ENCODE measurements at regions not wholly inside any gene's neighbourhood (a gene's known extent, or its start where the extent isn't known, plus 50 kb on each side); places are given as distances from the start of the nearest gene placed in this dataset.

DNA sequence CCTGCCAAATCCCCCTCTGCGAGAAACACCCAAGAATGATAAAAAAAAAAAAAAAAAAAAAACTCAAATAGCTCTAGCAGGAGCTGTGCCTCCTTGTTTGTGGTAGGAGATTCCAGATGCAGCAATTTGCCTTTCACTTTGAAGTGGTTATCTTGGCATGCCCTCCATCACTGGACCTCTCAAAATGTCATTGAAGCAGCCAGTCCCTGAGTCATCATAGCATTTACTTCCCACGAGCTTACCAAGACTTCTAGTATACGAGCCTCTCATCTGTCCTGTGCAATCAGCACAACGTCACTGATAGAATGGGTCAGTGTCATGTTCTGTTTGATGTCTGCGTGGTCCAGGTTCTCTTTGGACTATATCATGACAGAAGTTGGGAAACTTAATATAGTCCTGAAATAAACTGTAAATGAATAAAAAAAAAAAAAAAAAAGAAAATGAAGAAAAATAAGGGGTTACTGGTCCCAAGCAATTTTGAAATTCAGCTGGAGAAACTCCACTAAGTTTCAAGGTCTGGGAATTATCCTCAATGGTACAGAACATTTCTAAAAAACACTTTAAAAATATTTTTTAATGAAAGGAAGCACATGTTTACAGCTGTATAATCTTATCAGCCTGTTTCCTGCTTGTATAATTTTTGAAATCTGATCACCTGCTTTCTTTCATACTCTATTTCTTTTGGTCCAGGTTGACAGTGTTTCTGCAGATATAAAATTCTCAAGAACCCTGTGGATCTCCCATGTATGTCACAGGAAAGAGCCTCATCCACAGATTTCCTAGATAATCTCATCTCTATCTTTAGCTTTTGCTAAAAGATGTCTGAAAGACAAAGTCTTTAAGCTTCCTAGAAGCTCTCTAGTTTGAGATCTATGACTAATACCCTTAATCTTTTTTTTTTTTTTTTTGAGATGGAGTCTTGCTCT, 74.1 kb upstream of the EHBP1 start:
- TF ChIP-seq, protein P1, sequence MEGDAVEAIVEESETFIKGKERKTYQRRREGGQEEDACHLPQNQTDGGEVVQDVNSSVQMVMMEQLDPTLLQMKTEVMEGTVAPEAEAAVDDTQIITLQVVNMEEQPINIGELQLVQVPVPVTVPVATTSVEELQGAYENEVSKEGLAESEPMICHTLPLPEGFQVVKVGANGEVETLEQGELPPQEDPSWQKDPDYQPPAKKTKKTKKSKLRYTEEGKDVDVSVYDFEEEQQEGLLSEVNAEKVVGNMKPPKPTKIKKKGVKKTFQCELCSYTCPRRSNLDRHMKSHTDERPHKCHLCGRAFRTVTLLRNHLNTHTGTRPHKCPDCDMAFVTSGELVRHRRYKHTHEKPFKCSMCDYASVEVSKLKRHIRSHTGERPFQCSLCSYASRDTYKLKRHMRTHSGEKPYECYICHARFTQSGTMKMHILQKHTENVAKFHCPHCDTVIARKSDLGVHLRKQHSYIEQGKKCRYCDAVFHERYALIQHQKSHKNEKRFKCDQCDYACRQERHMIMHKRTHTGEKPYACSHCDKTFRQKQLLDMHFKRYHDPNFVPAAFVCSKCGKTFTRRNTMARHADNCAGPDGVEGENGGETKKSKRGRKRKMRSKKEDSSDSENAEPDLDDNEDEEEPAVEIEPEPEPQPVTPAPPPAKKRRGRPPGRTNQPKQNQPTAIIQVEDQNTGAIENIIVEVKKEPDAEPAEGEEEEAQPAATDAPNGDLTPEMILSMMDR (IDR thresholded peaks at IDR 0.05), result no peak
- no peak for TF ChIP-seq POLR2A (IDR thresholded peaks at IDR 0.05)
